PC-3 (cell line): ENCODE measurements at regions not wholly inside any gene's neighbourhood (a gene's known extent, or its start where the extent isn't known, plus 50 kb on each side); places are given as distances from the start of the nearest gene placed in this dataset.

Source experiments
- ATAC-seq: fragments of 200-7000 bp; cut with Tn5 transposase; 2 replicates; pipeline ENCODE4 v1.9.1; 2020; ENCODE audit warnings: mild to moderate bottlenecking, moderate library complexity
- BruUV-seq: library from RNA; stranded (reverse); fragments of 400-500 nt; replicated peaks from 2 replicates; lab custom pipeline; 2021; lab: Mats Ljungman, UMichigan
- CTCF ChIA-PET: fragments of 300-600 bp; sonication (Branson Sonifier 250); formaldehyde crosslinking; loops from one replicate; lab custom pipeline; 2022; ENCODE audit warnings: antibody characterized with exemption; lab: Charles Lee
- POLR2A ChIA-PET: fragments of 300-600 bp; sonication (Branson Sonifier 250); formaldehyde crosslinking; loops from one replicate; lab custom pipeline; 2022; ENCODE audit warnings: antibody characterized with exemption; ENCODE audit not compliant: unreplicated experiment; lab: Charles Lee
- DNase-seq: peaks from one replicate; pipeline ENCODE4 v3.0.0-alpha.2; 2015
- H2AFZ ChIP-seq: fragments of 300-600 bp; sonication (generic); 2 replicates; pipeline ENCODE4 v1.6.0; 2016; ENCODE audit warnings: antibody characterized with exemption, low read length
- H3F3A ChIP-seq: fragments of 300-600 bp; sonication (generic); one replicate; pipeline ENCODE4 v1.6.0; 2017; ENCODE audit warnings: antibody characterized with exemption, low read length, control low read depth, mild to moderate bottlenecking; ENCODE audit not compliant: unreplicated experiment
- H3K27ac ChIP-seq: fragments of 300-600 bp; sonication (generic); 2 replicates; pipeline ENCODE4 v1.5.1; 2016; ENCODE audit warnings: mild to moderate bottlenecking, low read length
- H3K27me3 ChIP-seq: fragments of 300-600 bp; sonication (generic); 2 replicates; pipeline ENCODE4 v1.6.1; 2016; ENCODE audit warnings: low read length, mixed read lengths
- H3K36me3 ChIP-seq: fragments of 300-600 bp; sonication (generic); 2 replicates; pipeline ENCODE4 v1.6.1; 2016; ENCODE audit warnings: low read depth, mixed run types, low read length, mixed read lengths
- H3K4me1 ChIP-seq: fragments of 300-600 bp; sonication (generic); 2 replicates; pipeline ENCODE4 v1.5.1; 2016; ENCODE audit warnings: low read length; ENCODE audit not compliant: insufficient read depth
- H3K4me2 ChIP-seq: fragments of 300-600 bp; sonication (generic); 2 replicates; pipeline ENCODE4 v1.6.0; 2016; ENCODE audit warnings: low read length
- H3K4me3 ChIP-seq: fragments of 300-600 bp; sonication (generic); 2 replicates; pipeline ENCODE4 v1.5.1; 2016; ENCODE audit warnings: mild to moderate bottlenecking, low read length, mixed read lengths
- H3K79me2 ChIP-seq: fragments of 300-600 bp; sonication (generic); 2 replicates; pipeline ENCODE4 v1.6.1; 2017; ENCODE audit warnings: low read length, mixed read lengths
- H3K9ac ChIP-seq: fragments of 300-600 bp; sonication (generic); 2 replicates; pipeline ENCODE4 v1.6.0; 2016; ENCODE audit warnings: mild to moderate bottlenecking, low read length
- H3K9me2 ChIP-seq: fragments of 300-600 bp; sonication (generic); replicated peaks from 2 replicates; pipeline ENCODE4 v1.6.1; 2016; ENCODE audit warnings: mixed run types, low read length, mixed read lengths
- H3K9me3 ChIP-seq: fragments of 300-600 bp; sonication (generic); 2 replicates; pipeline ENCODE4 v1.6.1; 2016; ENCODE audit warnings: low read length, mixed read lengths
- H4K20me1 ChIP-seq: fragments of 300-600 bp; sonication (generic); 2 replicates; pipeline ENCODE4 v1.6.1; 2016; ENCODE audit warnings: low read length, mixed read lengths
- CTCF ChIP-seq: fragments of 300-600 bp; sonication (generic); conservative IDR thresholded peaks from 2 replicates; pipeline ENCODE4 v1.5.1; 2017; ENCODE audit warnings: antibody characterized with exemption, low read depth, mild to moderate bottlenecking, low read length
- EZH2 ChIP-seq: fragments of 300-600 bp; sonication (generic); IDR thresholded peaks from one replicate; pipeline ENCODE4 v1.6.1; 2017; ENCODE audit warnings: antibody characterized with exemption, mild to moderate bottlenecking, low read length; ENCODE audit not compliant: unreplicated experiment
- EZH2phosphoT487 ChIP-seq: fragments of 300-600 bp; sonication (generic); IDR thresholded peaks from 2 replicates; pipeline ENCODE4 v1.6.1; 2018; ENCODE audit warnings: mild to moderate bottlenecking, antibody characterized with exemption, low read length, borderline replicate concordance
- intact Hi-C: fragments of 100-400 bp; cut with micrococcal nuclease; formaldehyde crosslinking; loops from 2 replicates; pipeline ENCODE4 v1.9.0; 2023

DNA sequence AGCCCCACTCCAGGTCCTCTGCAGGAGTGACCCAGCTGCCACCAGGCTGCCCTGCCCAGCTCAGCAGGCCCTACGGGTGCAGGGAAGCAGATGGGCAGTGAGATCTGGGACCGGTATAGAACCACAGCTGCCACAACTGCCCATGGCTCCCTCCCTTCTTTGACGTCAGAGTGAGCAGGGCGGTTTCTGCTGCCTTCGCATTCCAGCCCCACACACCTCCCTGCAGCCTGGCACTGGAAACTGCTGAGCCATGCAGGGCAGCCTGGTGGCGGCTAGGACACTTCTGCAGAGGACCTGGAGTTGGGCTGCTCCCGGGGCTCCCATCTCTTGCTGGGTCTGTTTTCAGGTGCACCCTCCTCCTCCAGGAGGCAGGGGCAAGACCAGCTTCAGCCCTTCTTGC is 101.6 kb upstream of the CD93 start:
- no peaks in the 10 kb centered on the region for H3K9me3 ChIP-seq
- no peaks in the 10 kb centered on the region for H3K27me3 ChIP-seq
- no peak overlapping the region for H2AFZ ChIP-seq
- H3K9ac ChIP-seq, result no peak overlapping the region
- no peaks in the 10 kb centered on the region for H3K9me2 ChIP-seq
- POLR2A ChIA-PET, result no interaction called here
- H4K20me1 ChIP-seq, result no peaks in the 10 kb centered on the region
- TF ChIP-seq CTCF, result no peak
- no peak for TF ChIP-seq EZH2phosphoT487
- TF ChIP-seq EZH2, result no peak
- no peak overlapping the region for H3K27ac ChIP-seq
- H3K4me1 ChIP-seq, result no peaks in the 10 kb centered on the region
- H3K79me2 ChIP-seq, result no peaks in the 10 kb centered on the region
- ATAC-seq (no peak), DNase-seq (no peak)
- intact Hi-C loops, result no loop called here
- H3K4me2 ChIP-seq, result no peak overlapping the region
- no peaks in the 10 kb centered on the region for H3K36me3 ChIP-seq
- H3K4me3 ChIP-seq, result no peak overlapping the region
- no peaks in the 10 kb centered on the region for H3F3A ChIP-seq
- BruUV-seq, result no TSS peak
- CTCF ChIA-PET, result no interaction called here

DNA sequence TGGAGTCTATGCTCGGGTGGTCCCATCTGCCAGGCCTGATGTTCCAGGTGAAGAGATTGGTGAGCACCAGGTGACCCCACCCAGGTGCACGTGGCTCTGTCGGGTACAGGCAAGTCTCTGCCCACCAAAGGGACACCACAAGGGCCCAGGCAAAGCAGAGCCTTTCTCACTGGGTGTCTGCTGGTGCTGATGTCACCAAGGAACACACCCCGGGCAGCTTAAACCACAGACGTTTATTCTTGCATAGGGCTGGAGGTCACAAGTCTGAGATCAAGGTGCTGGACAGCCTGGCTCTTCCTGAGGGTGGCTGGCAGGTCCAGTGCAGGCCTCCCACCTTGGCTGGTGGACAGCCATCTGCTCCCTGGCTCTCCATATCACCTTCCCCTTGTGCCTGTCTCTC is 100.7 kb upstream of the CD93 start:
- no peaks in the 10 kb centered on the region for H4K20me1 ChIP-seq
- H3K4me3 ChIP-seq, result no peak overlapping the region
- ATAC-seq (no peak), DNase-seq (no peak)
- no peak overlapping the region for H3K4me2 ChIP-seq
- BruUV-seq, result no TSS peak
- no peaks in the 10 kb centered on the region for H3K9me3 ChIP-seq
- H3K27ac ChIP-seq, result no peak overlapping the region
- no peaks in the 10 kb centered on the region for H3F3A ChIP-seq
- H3K27me3 ChIP-seq, result no peaks in the 10 kb centered on the region
- no peaks in the 10 kb centered on the region for H3K79me2 ChIP-seq
- intact Hi-C loops, result no loop called here
- no peaks in the 10 kb centered on the region for H3K9me2 ChIP-seq
- no peaks in the 10 kb centered on the region for H3K4me1 ChIP-seq
- POLR2A ChIA-PET, result no interaction called here
- TF ChIP-seq EZH2phosphoT487 (no peak), CTCF (no peak), EZH2 (no peak)
- CTCF ChIA-PET, result no interaction called here
- no peaks in the 10 kb centered on the region for H3K36me3 ChIP-seq
- no peak overlapping the region for H3K9ac ChIP-seq
- no peak overlapping the region for H2AFZ ChIP-seq

- Histone ChIP-seq H3K4me3 (no peak overlapping the region), H4K20me1 (no peaks in the 10 kb centered on the region), H3K27ac (no peak overlapping the region), H2AFZ (no peak overlapping the region), H3K4me1 (no peaks in the 10 kb centered on the region), H3K36me3 (no peaks in the 10 kb centered on the region), H3K9me2 (no peaks in the 10 kb centered on the region), H3K9me3 (peaks cover 6% of the 10 kb centered on the region; the same call in 1 of the 2 replicates), H3K27me3 (peaks cover 5% of the 10 kb centered on the region; the same call in 1 of the 2 replicates), H3K79me2 (no peaks in the 10 kb centered on the region), H3K4me2 (no peak overlapping the region), H3K9ac (no peak overlapping the region), H3F3A (no peaks in the 10 kb centered on the region)
- intact Hi-C loops, result no loop called here
- TF ChIP-seq CTCF (no peak), EZH2 (no peak), EZH2phosphoT487 (no peak)
- CTCF ChIA-PET, result no interaction called here
- POLR2A ChIA-PET, result no interaction called here
- DNase-seq (no peak), ATAC-seq (no peak)
- BruUV-seq, result no TSS peak
Observed at GRCh38 chr20:23180451-23180921, 94.4 kb upstream of the CD93 start.
